ENCODE measurements at regions not wholly inside any gene's neighbourhood (a gene's known extent, or its start where the extent isn't known, plus 50 kb on each side); places are given as distances from the start of the nearest gene placed in this dataset.

DNA sequence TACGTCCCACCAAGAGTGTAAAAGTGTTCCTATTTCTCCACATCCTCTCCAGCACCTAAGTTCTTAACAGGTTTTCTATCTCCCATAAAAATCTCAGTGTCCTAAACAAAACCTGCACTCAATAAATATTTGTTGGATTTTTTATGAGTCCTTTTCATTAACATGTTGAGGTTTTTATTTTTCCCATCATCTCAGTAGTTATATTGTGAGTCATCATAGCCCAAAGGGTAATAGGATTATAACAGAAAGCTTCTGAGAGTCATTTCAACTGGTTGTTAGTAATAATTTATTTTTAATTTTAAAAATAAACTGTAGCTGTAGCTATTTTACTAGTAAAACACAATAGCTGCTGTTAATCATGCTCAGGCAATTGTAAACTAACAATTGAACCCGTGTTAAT, 331.6 kb upstream of the SLC30A5 start:
- Histone ChIP-seq H3K9ac (no peak overlapping the region), H3K27ac (ENCODE audit: low read depth in 2 of 2, low read length in 1 of 2) (no peak overlapping the region), H3K4me2 (no peak overlapping the region), H2AFZ (ENCODE audit: low read depth) (no peak overlapping the region), H3K27me3 (ENCODE audit: insufficient read depth) (no peaks in the 10 kb centered on the region; the same call in 1 of the 2 replicates), H3K36me3 (replicated peaks in 1 of 2; ENCODE audit: control insufficient read depth in 1 of 2, insufficient read depth in 2 of 2, low read length in 1 of 2) (no peaks in the 10 kb centered on the region), H3F3A (replicated peaks; ENCODE audit: insufficient read depth) (no peaks in the 10 kb centered on the region), H3K9me3 (no peaks in the 10 kb centered on the region), H3K9me2 (no peaks in the 10 kb centered on the region), H3K79me2 (ENCODE audit: insufficient read depth) (no peaks in the 10 kb centered on the region), H3K4me1 (ENCODE audit: control insufficient read depth in 1 of 2, insufficient read depth in 2 of 2, low read depth in 1 of 2, low read length in 1 of 2) (peaks cover 0 to 5% of the 10 kb centered on the region in 2 experiments; a peak in 1 of 4 replicates), H3K4me3 (ENCODE audit: low read depth in 2 of 2, low read length in 1 of 2) (no peak overlapping the region), H4K20me1 (ENCODE audit: insufficient read depth) (no peaks in the 10 kb centered on the region)
- TF ChIP-seq EZH2phosphoT487 (IDR thresholded peaks at IDR 0.05; ENCODE audit: borderline replicate concordance, low read depth) (no peak), JUND (IDR thresholded peaks at IDR 0.05) (no peak), RFX5 (IDR thresholded peaks at IDR 0.05; ENCODE audit: low read length) (no peak), POLR2AphosphoS5 (IDR thresholded peaks at IDR 0.05; ENCODE audit: low read depth, low read length) (no peak), TEAD4 (IDR thresholded peaks at IDR 0.05; ENCODE audit: borderline replicate concordance, insufficient read depth) (no peak), ELF1 (IDR thresholded peaks at IDR 0.05) (no peak), CHD2 (IDR thresholded peaks at IDR 0.05; ENCODE audit: low read length, partially characterized antibody) (no peak), RAD21 (IDR thresholded peaks at IDR 0.05; ENCODE audit: low read length) (no peak), PBX3 (IDR thresholded peaks at IDR 0.05) (no peak), FOXM1 (IDR thresholded peaks at IDR 0.05; ENCODE audit: low read depth) (no peak), GATA2 (CRISPR knock-in tag; IDR thresholded peaks at IDR 0.05) (no peak)
- TF ChIP-seq, protein P1, sequence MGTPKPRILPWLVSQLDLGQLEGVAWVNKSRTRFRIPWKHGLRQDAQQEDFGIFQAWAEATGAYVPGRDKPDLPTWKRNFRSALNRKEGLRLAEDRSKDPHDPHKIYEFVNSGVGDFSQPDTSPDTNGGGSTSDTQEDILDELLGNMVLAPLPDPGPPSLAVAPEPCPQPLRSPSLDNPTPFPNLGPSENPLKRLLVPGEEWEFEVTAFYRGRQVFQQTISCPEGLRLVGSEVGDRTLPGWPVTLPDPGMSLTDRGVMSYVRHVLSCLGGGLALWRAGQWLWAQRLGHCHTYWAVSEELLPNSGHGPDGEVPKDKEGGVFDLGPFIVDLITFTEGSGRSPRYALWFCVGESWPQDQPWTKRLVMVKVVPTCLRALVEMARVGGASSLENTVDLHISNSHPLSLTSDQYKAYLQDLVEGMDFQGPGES (IDR thresholded peaks at IDR 0.05; ENCODE audit: low read depth, low read length), result no peak
- DNase-seq, result no peak
- POLR2A ChIA-PET, result no interaction called here
- WGBS (ENCODE audit: low lambda C conversion rate), result 40% methylated on average over 2 of the region's 2 CpGs
- CTCF ChIA-PET, result no interaction called here

- no peak overlapping the region for H3K4me3 ChIP-seq (ENCODE audit: low read depth in 2 of 2, low read length in 1 of 2)
- no peak overlapping the region for H2AFZ ChIP-seq (ENCODE audit: low read depth)
- H3K27me3 ChIP-seq (ENCODE audit: insufficient read depth), result no peaks in the 10 kb centered on the region; the same call in 1 of the 2 replicates
- CTCF ChIA-PET, result no interaction called here
- H3K9me3 ChIP-seq, result no peaks in the 10 kb centered on the region
- 27% methylated on average over 4 of the region's 4 CpGs for WGBS (ENCODE audit: low lambda C conversion rate)
- no peak overlapping the region for H3K27ac ChIP-seq (ENCODE audit: low read depth in 2 of 2, low read length in 1 of 2)
- H3K36me3 ChIP-seq (replicated peaks in 1 of 2; ENCODE audit: control insufficient read depth in 1 of 2, insufficient read depth in 2 of 2, low read length in 1 of 2), result no peaks in the 10 kb centered on the region
- no peaks in the 10 kb centered on the region for H3F3A ChIP-seq (replicated peaks; ENCODE audit: insufficient read depth)
- H3K9ac ChIP-seq, result no peak overlapping the region
- H3K4me2 ChIP-seq, result no peak overlapping the region
- DNase-seq, result no peak
- H3K9me2 ChIP-seq, result no peaks in the 10 kb centered on the region
- H3K4me1 ChIP-seq (ENCODE audit: control insufficient read depth in 1 of 2, insufficient read depth in 2 of 2, low read depth in 1 of 2, low read length in 1 of 2), result peaks cover 0 to 8% of the 10 kb centered on the region in 2 experiments; a peak in 1 of 4 replicates
- H3K79me2 ChIP-seq (ENCODE audit: insufficient read depth), result no peaks in the 10 kb centered on the region
- no peaks in the 10 kb centered on the region for H4K20me1 ChIP-seq (ENCODE audit: insufficient read depth)
- POLR2A ChIA-PET, result no interaction called here
- TF ChIP-seq NFIC (IDR thresholded peaks at IDR 0.05; ENCODE audit: borderline replicate concordance), result no peak
- no peak for TF ChIP-seq TCF12 (IDR thresholded peaks at IDR 0.05)
- TF ChIP-seq TEAD4 (IDR thresholded peaks at IDR 0.05; ENCODE audit: borderline replicate concordance, insufficient read depth), result no peak
- TF ChIP-seq, protein P2, sequence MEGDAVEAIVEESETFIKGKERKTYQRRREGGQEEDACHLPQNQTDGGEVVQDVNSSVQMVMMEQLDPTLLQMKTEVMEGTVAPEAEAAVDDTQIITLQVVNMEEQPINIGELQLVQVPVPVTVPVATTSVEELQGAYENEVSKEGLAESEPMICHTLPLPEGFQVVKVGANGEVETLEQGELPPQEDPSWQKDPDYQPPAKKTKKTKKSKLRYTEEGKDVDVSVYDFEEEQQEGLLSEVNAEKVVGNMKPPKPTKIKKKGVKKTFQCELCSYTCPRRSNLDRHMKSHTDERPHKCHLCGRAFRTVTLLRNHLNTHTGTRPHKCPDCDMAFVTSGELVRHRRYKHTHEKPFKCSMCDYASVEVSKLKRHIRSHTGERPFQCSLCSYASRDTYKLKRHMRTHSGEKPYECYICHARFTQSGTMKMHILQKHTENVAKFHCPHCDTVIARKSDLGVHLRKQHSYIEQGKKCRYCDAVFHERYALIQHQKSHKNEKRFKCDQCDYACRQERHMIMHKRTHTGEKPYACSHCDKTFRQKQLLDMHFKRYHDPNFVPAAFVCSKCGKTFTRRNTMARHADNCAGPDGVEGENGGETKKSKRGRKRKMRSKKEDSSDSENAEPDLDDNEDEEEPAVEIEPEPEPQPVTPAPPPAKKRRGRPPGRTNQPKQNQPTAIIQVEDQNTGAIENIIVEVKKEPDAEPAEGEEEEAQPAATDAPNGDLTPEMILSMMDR (IDR thresholded peaks at IDR 0.05), result no peak
- TF ChIP-seq SIN3A (IDR thresholded peaks at IDR 0.05; ENCODE audit: borderline replicate concordance, low read depth, low read length), result no peak
- no peak for TF ChIP-seq RXRA (IDR thresholded peaks at IDR 0.05; ENCODE audit: borderline replicate concordance, low read depth)
- no peak for TF ChIP-seq ZBTB33 (IDR thresholded peaks at IDR 0.05; ENCODE audit: borderline replicate concordance, low read depth)
- no peak for TF ChIP-seq RAD21 (IDR thresholded peaks at IDR 0.05; ENCODE audit: low read length)
- no peak for TF ChIP-seq EP300 (IDR thresholded peaks at IDR 0.05; ENCODE audit: borderline replicate concordance in 1 of 2, low read depth in 1 of 2, low read length in 1 of 2)
- no peak for TF ChIP-seq GATA2 (CRISPR knock-in tag; IDR thresholded peaks at IDR 0.05)
- TF ChIP-seq RFX5 (IDR thresholded peaks at IDR 0.05; ENCODE audit: low read length), result no peak
- no peak for TF ChIP-seq PBX3 (IDR thresholded peaks at IDR 0.05)
- TF ChIP-seq FOXJ3 (CRISPR knock-in tag; IDR thresholded peaks at IDR 0.05), result no peak
- TF ChIP-seq ELF1 (IDR thresholded peaks at IDR 0.05), result no peak
- no peak for TF ChIP-seq JUND (IDR thresholded peaks at IDR 0.05)
- TF ChIP-seq TAF1 (IDR thresholded peaks at IDR 0.05; ENCODE audit: borderline replicate concordance, low read depth, low read length), result no peak
Observed at GRCh38 chr5:68766952-68767464, 326.8 kb upstream of the SLC30A5 start.
